MCF 10A (cell line): ENCODE measurements at regions not wholly inside any gene's neighbourhood (a gene's known extent, or its start where the extent isn't known, plus 50 kb on each side); places are given as distances from the start of the nearest gene placed in this dataset.

Experiments
- BruUV-seq: library from RNA; stranded (reverse); fragments of 400-500 nt; replicated peaks from 2 replicates; lab custom pipeline; 2021; lab: Mats Ljungman, UMichigan
- CTCF ChIA-PET: fragments of 300-600 bp; sonication (Branson Sonifier 250); formaldehyde crosslinking; extraction: SDS; loops from one replicate; lab custom pipeline; 2021; ENCODE audit warnings: antibody characterized with exemption, inconsistent platforms; lab: Yijun Ruan, JAX
- POLR2A ChIA-PET: fragments of 300-600, 350-650 bp; sonication (Branson Sonifier 250); formaldehyde crosslinking; extraction: SDS; loops from one replicate; lab custom pipeline; 2020; ENCODE audit warnings: antibody characterized with exemption, inconsistent platforms; lab: Yijun Ruan, JAX
- DNase-seq: peaks from one replicate; pipeline ENCODE4 v3.0.0-alpha.2; 2018; ENCODE audit not compliant: unreplicated experiment
- H3K27ac Mint-ChIP-seq: one replicate; pipeline ENCODE4 v1.8.0; 2022; ENCODE audit warnings: mild to moderate bottlenecking, low read depth, mixed read lengths; ENCODE audit not compliant: unreplicated experiment
- H3K27me3 Mint-ChIP-seq: one replicate; pipeline ENCODE4 v1.8.0; 2022; ENCODE audit warnings: mixed read lengths; ENCODE audit not compliant: insufficient read depth, unreplicated experiment
- H3K36me3 Mint-ChIP-seq: one replicate; pipeline ENCODE4 v1.8.0; 2022; ENCODE audit warnings: mild to moderate bottlenecking, moderate library complexity, mixed read lengths; ENCODE audit not compliant: insufficient read depth, unreplicated experiment
- H3K4me1 Mint-ChIP-seq: one replicate; pipeline ENCODE4 v1.8.0; 2022; ENCODE audit warnings: mixed read lengths; ENCODE audit not compliant: insufficient read depth, unreplicated experiment
- H3K4me3 Mint-ChIP-seq: one replicate; pipeline ENCODE4 v1.8.0; 2022; ENCODE audit warnings: mild to moderate bottlenecking, moderate library complexity, mixed read lengths; ENCODE audit not compliant: unreplicated experiment
- H3K9me3 Mint-ChIP-seq: one replicate; pipeline ENCODE4 v1.8.0; 2022; ENCODE audit warnings: mixed read lengths; ENCODE audit not compliant: unreplicated experiment
- intact Hi-C: fragments of 100-400 bp; cut with micrococcal nuclease; formaldehyde crosslinking; loops from 2 replicates; pipeline ENCODE4 v1.14.1; 2022
- TF ChIP-seq, protein P1 (sequence below): fragments of 200-600 bp; IDR thresholded peaks from one replicate; pipeline ENCODE4 v1.8.0; 2022; ENCODE audit warnings: antibody characterized with exemption, mild to moderate bottlenecking; ENCODE audit not compliant: unreplicated experiment

DNA sequence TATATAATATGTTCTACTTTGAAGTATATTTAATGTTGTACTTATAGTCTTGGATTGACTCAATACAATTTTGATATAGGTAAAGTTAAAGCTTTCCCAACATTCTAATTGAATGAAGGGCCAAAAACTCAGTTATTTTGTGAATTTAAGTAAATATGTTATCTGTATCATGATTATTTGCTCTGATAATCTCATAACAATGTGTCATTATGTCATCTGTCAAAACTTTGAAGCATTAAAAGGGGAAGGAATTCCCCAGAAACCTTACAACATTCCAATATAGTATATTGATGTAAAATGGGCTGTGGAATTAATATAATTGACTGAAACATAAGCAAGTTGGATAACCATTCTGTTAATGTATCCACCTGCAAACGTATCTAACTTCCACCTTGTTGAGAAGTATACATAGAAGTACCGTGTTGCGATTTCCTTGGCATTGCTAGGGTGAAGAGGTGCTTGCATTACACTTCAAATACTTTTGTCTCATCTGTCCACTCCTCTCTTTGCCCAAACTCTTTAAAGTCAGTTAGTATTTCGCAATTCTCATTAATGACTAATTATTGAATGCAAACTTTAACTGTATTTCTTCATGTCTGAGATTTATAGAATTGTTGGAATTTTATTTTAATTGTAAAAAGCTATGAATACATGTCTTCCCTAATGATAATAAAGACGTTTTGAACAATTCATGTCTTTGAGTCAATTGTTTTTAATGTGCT, 1982.1 kb upstream of the ADGRL3 start:
- intact Hi-C loops, result no loop called here
- H3K27me3 Mint-ChIP-seq, result no peaks in the 10 kb centered on the region
- no peak overlapping the region for H3K4me3 Mint-ChIP-seq
- no peak overlapping the region for H3K27ac Mint-ChIP-seq
- ChIA-PET POLR2A (no interaction called here), CTCF (no interaction called here)
- DNase-seq, result no peak
- TF ChIP-seq, protein P1, sequence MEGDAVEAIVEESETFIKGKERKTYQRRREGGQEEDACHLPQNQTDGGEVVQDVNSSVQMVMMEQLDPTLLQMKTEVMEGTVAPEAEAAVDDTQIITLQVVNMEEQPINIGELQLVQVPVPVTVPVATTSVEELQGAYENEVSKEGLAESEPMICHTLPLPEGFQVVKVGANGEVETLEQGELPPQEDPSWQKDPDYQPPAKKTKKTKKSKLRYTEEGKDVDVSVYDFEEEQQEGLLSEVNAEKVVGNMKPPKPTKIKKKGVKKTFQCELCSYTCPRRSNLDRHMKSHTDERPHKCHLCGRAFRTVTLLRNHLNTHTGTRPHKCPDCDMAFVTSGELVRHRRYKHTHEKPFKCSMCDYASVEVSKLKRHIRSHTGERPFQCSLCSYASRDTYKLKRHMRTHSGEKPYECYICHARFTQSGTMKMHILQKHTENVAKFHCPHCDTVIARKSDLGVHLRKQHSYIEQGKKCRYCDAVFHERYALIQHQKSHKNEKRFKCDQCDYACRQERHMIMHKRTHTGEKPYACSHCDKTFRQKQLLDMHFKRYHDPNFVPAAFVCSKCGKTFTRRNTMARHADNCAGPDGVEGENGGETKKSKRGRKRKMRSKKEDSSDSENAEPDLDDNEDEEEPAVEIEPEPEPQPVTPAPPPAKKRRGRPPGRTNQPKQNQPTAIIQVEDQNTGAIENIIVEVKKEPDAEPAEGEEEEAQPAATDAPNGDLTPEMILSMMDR, result no peak
- no peaks in the 10 kb centered on the region for H3K4me1 Mint-ChIP-seq
- H3K36me3 Mint-ChIP-seq, result no peaks in the 10 kb centered on the region
- no TSS peak for BruUV-seq
- no peaks in the 10 kb centered on the region for H3K9me3 Mint-ChIP-seq

DNA sequence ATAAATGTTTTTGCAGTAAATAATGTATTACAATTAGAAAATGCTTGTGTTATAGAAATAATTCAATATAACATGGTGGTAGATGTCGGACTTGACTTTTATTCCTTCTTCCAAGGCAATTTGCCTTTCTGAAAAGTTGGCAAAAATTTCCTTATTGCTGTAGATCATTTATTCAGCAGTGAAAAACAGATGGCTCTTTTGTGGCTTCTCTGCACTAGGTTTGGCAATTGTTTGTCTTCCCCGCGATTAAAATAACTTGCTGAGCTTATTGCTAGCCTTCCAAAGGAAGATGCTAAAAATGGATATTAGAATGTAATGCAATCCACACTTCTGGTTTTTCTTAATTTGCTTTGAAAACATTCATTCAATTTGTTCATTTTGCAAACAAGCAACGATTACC, 1977.9 kb upstream of the ADGRL3 start:
- TF ChIP-seq, protein P1, result no peak
- ChIA-PET POLR2A (no interaction called here), CTCF (no interaction called here)

DNA sequence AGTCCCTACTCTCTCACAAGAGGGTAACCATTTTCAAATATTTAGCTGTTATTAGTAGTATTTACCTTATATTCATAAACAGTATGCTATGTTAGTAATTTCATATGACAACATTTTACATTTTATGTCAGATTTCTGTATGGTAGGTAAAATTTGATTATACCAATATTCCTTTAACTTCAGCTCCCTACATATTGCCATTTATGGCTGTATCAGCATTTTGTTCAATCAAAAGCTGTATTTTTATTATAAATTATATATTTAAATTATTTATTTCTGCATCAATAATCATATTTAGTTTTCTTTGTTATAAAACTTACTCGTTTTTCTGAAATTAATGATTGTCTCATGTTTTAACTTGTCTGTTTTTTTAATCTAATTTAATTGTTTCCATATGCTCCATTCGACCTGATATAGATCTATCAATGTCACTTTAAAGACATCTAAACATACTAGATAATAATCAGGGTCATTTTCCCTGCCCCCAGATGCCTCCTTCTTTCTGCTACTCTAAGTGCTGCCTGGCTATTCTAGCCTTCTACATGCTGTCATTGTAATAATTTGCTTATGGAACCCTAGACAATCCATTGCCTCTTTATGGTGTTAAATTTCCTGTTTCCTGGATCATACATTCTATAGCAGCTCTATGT, 1976.7 kb upstream of the ADGRL3 start:
- Mint-ChIP-seq H3K4me1 (no peaks in the 10 kb centered on the region), H3K9me3 (peaks cover 7% of the 10 kb centered on the region), H3K27ac (no peak overlapping the region), H3K27me3 (no peaks in the 10 kb centered on the region), H3K36me3 (peaks cover 7% of the 10 kb centered on the region), H3K4me3 (no peak overlapping the region)
- intact Hi-C loops, result no loop called here
- no peak for DNase-seq
- TF ChIP-seq, protein P1, result no peak
- no TSS peak for BruUV-seq
- ChIA-PET CTCF (interaction anchor here (0.7 kb wide), 1 partner anchor 1813 kb away, joined by 3 read pairs; no protein-coding TSS in a partner anchor), POLR2A (no interaction called here)

More for the DNA sequence above, 1977.9 kb upstream of the ADGRL3 start:
- no peaks in the 10 kb centered on the region for H3K27me3 Mint-ChIP-seq
- H3K36me3 Mint-ChIP-seq, result peaks cover 7% of the 10 kb centered on the region
- no peak for DNase-seq
- no peak overlapping the region for H3K4me3 Mint-ChIP-seq
- H3K4me1 Mint-ChIP-seq, result no peaks in the 10 kb centered on the region
- no TSS peak for BruUV-seq
- peaks cover 7% of the 10 kb centered on the region for H3K9me3 Mint-ChIP-seq
- intact Hi-C loops, result no loop called here
- H3K27ac Mint-ChIP-seq, result no peak overlapping the region

DNA sequence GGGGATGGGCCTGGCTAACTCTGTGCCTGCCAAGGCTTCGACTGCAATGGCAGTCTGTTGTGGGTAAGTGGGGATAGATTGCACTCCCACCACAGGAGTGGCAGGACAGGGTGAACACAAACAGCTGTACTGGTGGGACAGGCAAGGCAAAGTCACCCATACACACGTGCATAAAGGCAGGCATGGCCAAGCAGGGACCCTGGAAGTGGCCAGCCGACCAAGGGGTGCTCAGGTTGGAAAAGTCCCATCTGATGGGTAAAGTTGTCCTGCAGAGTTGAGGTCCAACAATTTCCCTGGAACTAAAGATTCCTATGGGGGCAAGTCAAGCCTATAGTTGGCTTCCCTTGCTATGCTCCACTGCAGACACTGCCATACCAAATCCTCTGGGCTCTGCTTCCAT, 1961.9 kb upstream of the ADGRL3 start:
- no peak overlapping the region for H3K27ac Mint-ChIP-seq
- intact Hi-C loops, result no loop called here
- CTCF ChIA-PET, result no interaction called here
- no peak for DNase-seq
- TF ChIP-seq, protein P1, result no peak
- no peak overlapping the region for H3K4me3 Mint-ChIP-seq
- H3K27me3 Mint-ChIP-seq, result no peaks in the 10 kb centered on the region
- POLR2A ChIA-PET, result no interaction called here
- peaks cover 8% of the 10 kb centered on the region for H3K9me3 Mint-ChIP-seq
- no peaks in the 10 kb centered on the region for H3K4me1 Mint-ChIP-seq
- BruUV-seq, result no TSS peak
- H3K36me3 Mint-ChIP-seq, result no peaks in the 10 kb centered on the region
